ENCODE measurements at regions not wholly inside any gene's neighbourhood (a gene's known extent, or its start where the extent isn't known, plus 50 kb on each side); places are given as distances from the start of the nearest gene placed in this dataset.

- DNase-seq: no peak
- no peaks in the 10 kb centered on the region for H3K4me1 Mint-ChIP-seq (ENCODE audit: low read depth)
- H3K4me3 Mint-ChIP-seq: no peak overlapping the region
- no peak overlapping the region for H3K27ac Mint-ChIP-seq
- peaks cover 10% of the 10 kb centered on the region for H3K27me3 Mint-ChIP-seq
- H3K36me3 Mint-ChIP-seq (ENCODE audit: low read depth): no peaks in the 10 kb centered on the region
- no peaks in the 10 kb centered on the region for H3K9me3 Mint-ChIP-seq
Observed at GRCh38 chr20:60540591-60540990, 582.4 kb downstream of the CDH26 start.

DNA sequence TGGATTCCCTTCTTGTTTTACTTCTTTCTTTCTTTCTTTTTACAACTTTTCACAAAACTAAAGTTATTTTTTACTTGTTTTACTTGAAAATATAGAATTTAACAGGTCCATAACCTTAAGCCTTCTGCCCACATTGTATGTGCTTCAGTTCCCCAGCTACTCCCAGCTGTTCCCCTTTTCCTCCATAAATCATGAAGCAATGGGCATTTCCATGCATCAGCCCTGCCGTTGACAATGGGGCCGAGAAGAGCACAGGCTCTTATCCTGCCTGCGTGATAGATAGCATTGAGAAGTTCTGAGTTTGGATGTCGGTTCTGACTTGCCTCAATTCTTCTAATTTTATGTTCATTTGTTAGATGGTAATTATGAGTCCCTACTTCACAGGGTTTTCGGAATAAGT, 583.8 kb downstream of the CDH26 start:
- no peak overlapping the region for H3K4me3 Mint-ChIP-seq
- H3K36me3 Mint-ChIP-seq (ENCODE audit: low read depth): no peaks in the 10 kb centered on the region
- H3K9me3 Mint-ChIP-seq: no peaks in the 10 kb centered on the region
- peaks cover 6% of the 10 kb centered on the region for H3K27me3 Mint-ChIP-seq
- no peak for DNase-seq
- no peak overlapping the region for H3K27ac Mint-ChIP-seq
- H3K4me1 Mint-ChIP-seq (ENCODE audit: low read depth): no peaks in the 10 kb centered on the region

DNA sequence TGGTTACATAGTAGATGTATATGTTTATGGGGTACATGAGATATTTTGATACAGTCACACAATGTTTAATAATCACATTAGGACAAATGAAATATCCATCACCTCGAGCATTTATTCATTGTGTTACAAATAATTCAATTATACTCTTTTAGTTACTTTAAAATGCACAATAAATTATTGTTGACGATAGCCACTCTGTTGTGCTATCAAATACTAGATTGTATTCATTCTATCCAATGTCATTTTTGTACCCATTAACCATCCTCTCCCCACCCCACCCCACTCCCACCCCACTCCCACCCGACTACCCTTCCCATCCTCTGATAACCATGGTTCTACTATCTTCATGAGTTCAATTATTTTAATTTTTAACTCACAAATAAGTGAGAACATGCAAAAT, 585.4 kb downstream of the CDH26 start:
- Mint-ChIP-seq H3K4me1 (ENCODE audit: low read depth) (no peaks in the 10 kb centered on the region), H3K4me3 (no peak overlapping the region), H3K9me3 (no peaks in the 10 kb centered on the region), H3K36me3 (ENCODE audit: low read depth) (no peaks in the 10 kb centered on the region), H3K27me3 (peaks cover 6% of the 10 kb centered on the region), H3K27ac (no peak overlapping the region)
- no peak for DNase-seq

DNA sequence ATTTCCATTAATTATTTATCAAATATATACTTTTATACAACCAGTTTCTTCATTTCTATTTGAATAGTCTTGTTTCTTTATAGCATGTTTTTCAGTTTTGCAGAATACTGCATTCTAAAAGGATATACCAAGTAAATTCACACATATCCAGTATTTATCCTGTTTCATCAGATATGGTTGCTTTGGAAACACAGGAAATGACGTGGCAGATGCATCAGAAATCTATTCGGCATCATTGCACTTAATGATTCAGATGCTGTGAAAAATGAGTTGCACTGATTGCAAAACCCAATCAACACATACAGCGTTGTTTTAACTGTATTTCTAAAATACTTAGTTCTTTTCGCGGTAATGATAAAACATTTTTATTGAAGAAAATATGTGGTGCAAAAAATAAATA, 594.9 kb downstream of the CDH26 start:
- H3K36me3 Mint-ChIP-seq (ENCODE audit: low read depth): no peaks in the 10 kb centered on the region
- peaks cover 40% of the 10 kb centered on the region for H3K27me3 Mint-ChIP-seq
- H3K4me3 Mint-ChIP-seq: no peak overlapping the region
- no peaks in the 10 kb centered on the region for H3K4me1 Mint-ChIP-seq (ENCODE audit: low read depth)
- DNase-seq: no peak
- H3K27ac Mint-ChIP-seq: no peak overlapping the region
- H3K9me3 Mint-ChIP-seq: no peaks in the 10 kb centered on the region

DNA sequence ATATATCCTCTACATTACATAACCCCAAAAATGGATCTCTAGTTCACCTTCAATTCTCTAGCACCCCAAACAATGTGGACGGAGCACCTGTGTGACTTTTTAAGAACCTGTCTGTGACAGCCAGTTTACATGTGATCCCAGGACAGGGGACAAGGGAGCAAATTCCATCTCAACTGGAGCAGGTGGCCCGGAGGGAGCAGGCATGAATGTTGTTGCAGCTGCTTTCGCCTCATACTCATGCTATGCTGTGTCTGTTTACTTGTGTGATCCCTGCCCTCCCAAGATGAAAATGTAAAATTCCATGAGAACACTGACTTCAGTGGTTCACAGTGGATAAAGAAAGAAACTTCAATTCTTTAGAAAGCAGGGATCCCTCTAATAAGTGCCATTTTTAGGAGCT, 600.3 kb downstream of the CDH26 start:
- H3K4me3 Mint-ChIP-seq: no peak overlapping the region
- H3K4me1 Mint-ChIP-seq (ENCODE audit: low read depth): no peaks in the 10 kb centered on the region
- H3K27me3 Mint-ChIP-seq: peaks cover 40% of the 10 kb centered on the region
- no peaks in the 10 kb centered on the region for H3K36me3 Mint-ChIP-seq (ENCODE audit: low read depth)
- H3K9me3 Mint-ChIP-seq: no peaks in the 10 kb centered on the region
- H3K27ac Mint-ChIP-seq: no peak overlapping the region
- DNase-seq: no peak

DNA sequence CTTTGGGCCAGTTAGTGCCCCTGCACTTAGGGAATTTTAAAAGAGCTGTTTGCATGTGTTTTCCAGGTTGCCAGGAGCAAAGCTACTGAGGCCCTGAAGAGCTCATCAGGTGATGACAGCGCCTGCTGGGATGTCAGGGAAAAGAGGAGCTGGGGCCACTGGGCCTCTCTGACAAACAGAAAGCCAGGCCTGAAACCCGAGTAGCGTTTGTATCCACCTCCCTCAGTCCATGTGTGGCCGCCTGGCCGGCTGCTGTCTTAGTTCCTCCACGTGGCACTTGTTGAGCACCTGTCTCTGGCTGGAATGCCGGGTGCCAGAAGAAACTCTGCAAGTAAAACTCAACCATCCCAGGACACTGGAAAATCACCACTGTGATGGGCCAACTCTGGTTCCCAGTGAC, 601.2 kb downstream of the CDH26 start:
- no peaks in the 10 kb centered on the region for H3K36me3 Mint-ChIP-seq (ENCODE audit: low read depth)
- H3K9me3 Mint-ChIP-seq: no peaks in the 10 kb centered on the region
- no peak overlapping the region for H3K4me3 Mint-ChIP-seq
- no peak overlapping the region for H3K27ac Mint-ChIP-seq
- DNase-seq: no peak
- H3K4me1 Mint-ChIP-seq (ENCODE audit: low read depth): no peaks in the 10 kb centered on the region
- H3K27me3 Mint-ChIP-seq: peaks cover 35% of the 10 kb centered on the region

DNA sequence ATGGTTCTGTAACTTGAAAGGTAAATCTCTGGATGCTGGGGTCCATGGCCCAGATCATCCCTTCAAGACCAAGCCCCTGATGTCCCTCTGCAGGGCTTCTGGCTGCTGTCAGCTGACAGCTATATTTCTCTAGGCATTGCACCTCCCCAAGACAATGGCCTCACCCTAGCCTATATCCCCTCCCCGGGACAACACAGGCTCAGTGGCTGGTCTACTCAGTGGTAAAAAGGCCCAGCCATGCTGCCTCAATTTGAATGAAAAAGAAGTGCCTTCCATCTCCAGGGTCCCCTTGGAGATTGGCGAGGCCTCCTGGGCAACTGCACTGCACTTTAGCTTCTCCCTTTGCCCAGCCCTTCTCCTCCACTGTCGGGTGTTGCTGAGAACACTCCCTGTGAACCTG, 602.8 kb downstream of the CDH26 start:
- Mint-ChIP-seq H3K4me3 (no peak overlapping the region), H3K4me1 (ENCODE audit: low read depth) (no peaks in the 10 kb centered on the region), H3K9me3 (no peaks in the 10 kb centered on the region), H3K27me3 (peaks cover 22% of the 10 kb centered on the region), H3K27ac (no peak overlapping the region), H3K36me3 (ENCODE audit: low read depth) (no peaks in the 10 kb centered on the region)
- DNase-seq: no peak

GRCh38 chr20:60565083-60565482, 606.9 kb downstream of the CDH26 start:
- Mint-ChIP-seq H3K36me3 (ENCODE audit: low read depth) (no peaks in the 10 kb centered on the region), H3K27ac (no peak overlapping the region), H3K4me3 (no peak overlapping the region), H3K27me3 (peaks cover 8% of the 10 kb centered on the region), H3K4me1 (ENCODE audit: low read depth) (no peaks in the 10 kb centered on the region), H3K9me3 (no peaks in the 10 kb centered on the region)
- no peak for DNase-seq

GRCh38 chr20:60565551-60565950, 607.3 kb downstream of the CDH26 start:
- H3K4me1 Mint-ChIP-seq (ENCODE audit: low read depth): no peaks in the 10 kb centered on the region

DNA sequence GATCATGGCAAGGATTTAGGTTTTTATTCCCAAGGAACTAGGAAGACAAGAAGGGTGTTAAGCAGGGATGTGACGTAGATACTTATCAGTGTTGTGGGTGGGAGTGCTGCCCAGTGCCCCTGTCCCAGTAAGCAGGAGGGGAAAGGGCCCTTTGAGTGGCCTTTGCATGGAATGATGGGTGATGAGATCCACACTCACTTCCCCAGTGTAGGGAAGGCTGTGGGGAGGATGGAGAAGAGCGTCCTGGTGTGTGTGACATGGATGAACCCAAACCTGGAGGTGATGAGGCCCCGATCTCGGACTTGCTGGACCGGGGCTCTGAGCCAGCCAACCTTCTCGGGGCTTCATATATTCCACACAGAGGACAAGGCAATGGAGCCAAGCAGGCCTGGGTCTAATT, 610.9 kb downstream of the CDH26 start:
- no peaks in the 10 kb centered on the region for H3K9me3 Mint-ChIP-seq
- peaks cover 3% of the 10 kb centered on the region for H3K27me3 Mint-ChIP-seq
- H3K4me3 Mint-ChIP-seq: no peak overlapping the region
- H3K27ac Mint-ChIP-seq: no peak overlapping the region
- H3K4me1 Mint-ChIP-seq (ENCODE audit: low read depth): no peaks in the 10 kb centered on the region
- H3K36me3 Mint-ChIP-seq (ENCODE audit: low read depth): no peaks in the 10 kb centered on the region
- no peak for DNase-seq

More at GRCh38 chr20:60565551-60565950, 607.3 kb downstream of the CDH26 start:
- no peak overlapping the region for H3K27ac Mint-ChIP-seq
- H3K27me3 Mint-ChIP-seq: peaks cover 7% of the 10 kb centered on the region
- H3K36me3 Mint-ChIP-seq (ENCODE audit: low read depth): no peaks in the 10 kb centered on the region
- H3K4me3 Mint-ChIP-seq: no peak overlapping the region
- H3K9me3 Mint-ChIP-seq: no peaks in the 10 kb centered on the region
- DNase-seq: no peak

- no peak overlapping the region for H3K4me3 Mint-ChIP-seq
- no peaks in the 10 kb centered on the region for H3K4me1 Mint-ChIP-seq (ENCODE audit: low read depth)
- H3K27me3 Mint-ChIP-seq: peaks cover 3% of the 10 kb centered on the region
- no peak overlapping the region for H3K27ac Mint-ChIP-seq
- no peaks in the 10 kb centered on the region for H3K9me3 Mint-ChIP-seq
- no peak for DNase-seq
- no peaks in the 10 kb centered on the region for H3K36me3 Mint-ChIP-seq (ENCODE audit: low read depth)
Observed at GRCh38 chr20:60570481-60571277, 612.5 kb downstream of the CDH26 start.

DNA sequence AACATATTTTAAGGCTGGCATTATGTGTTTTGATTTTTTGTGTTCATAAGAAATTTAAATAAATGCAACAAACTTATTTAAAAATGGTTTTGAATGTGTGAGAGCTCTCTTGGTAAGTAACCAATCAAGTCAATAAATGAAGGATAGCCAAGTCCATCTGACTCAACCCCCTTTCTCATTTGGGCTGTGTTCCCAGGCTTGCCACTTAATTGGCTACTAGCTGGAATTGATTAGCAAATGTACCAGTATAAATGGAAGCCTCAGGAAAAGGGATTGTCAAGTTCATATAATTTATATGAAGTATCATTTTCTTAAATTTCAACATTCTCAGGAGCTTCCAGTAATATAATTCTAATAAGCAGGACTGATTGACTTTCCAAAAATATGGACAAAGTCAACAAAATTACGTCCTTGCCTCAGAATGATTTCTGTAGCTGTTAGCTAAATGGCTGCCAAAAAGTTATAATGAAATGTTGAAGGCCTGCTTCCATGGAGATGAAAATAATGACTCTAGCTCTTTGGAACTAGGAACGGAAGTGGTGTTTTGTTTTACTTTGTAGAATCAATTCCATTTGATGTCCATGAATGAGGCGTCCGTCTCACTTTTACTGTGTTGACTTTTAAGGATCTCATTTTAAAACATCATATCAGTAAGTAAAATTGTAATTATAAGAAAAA, 614.9 kb downstream of the CDH26 start:
- Mint-ChIP-seq H3K27ac (no peak overlapping the region), H3K27me3 (peaks cover 3% of the 10 kb centered on the region), H3K9me3 (no peaks in the 10 kb centered on the region), H3K36me3 (ENCODE audit: low read depth) (no peaks in the 10 kb centered on the region), H3K4me1 (ENCODE audit: low read depth) (no peaks in the 10 kb centered on the region), H3K4me3 (no peak overlapping the region)
- DNase-seq: no peak

DNA sequence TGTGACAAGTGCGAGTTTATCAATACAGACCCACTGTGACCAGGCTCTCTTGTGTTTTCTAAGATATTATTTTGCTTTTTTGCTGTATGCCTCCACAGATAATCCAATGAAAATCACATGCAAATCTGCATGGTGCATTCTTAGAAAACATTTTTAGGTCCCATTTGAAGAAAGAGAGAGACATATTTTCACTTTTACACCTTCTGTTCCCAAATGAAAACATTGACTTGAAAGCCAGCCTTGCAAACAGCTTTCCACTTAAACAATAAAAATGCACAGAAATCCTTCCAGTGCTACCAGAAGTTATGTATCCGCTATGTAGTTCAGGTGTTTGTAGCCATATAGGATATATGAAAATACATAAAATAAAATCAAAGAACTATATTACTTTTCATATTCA, 618.0 kb downstream of the CDH26 start:
- H3K9me3 Mint-ChIP-seq: no peaks in the 10 kb centered on the region
- no peak for DNase-seq
- no peaks in the 10 kb centered on the region for H3K27me3 Mint-ChIP-seq
- H3K4me3 Mint-ChIP-seq: no peak overlapping the region
- H3K4me1 Mint-ChIP-seq (ENCODE audit: low read depth): no peaks in the 10 kb centered on the region
- no peak overlapping the region for H3K27ac Mint-ChIP-seq
- no peaks in the 10 kb centered on the region for H3K36me3 Mint-ChIP-seq (ENCODE audit: low read depth)

GRCh38 chr20:60579941-60580515, 621.8 kb downstream of the CDH26 start:
- no peaks in the 10 kb centered on the region for H3K4me1 Mint-ChIP-seq (ENCODE audit: low read depth)

DNA sequence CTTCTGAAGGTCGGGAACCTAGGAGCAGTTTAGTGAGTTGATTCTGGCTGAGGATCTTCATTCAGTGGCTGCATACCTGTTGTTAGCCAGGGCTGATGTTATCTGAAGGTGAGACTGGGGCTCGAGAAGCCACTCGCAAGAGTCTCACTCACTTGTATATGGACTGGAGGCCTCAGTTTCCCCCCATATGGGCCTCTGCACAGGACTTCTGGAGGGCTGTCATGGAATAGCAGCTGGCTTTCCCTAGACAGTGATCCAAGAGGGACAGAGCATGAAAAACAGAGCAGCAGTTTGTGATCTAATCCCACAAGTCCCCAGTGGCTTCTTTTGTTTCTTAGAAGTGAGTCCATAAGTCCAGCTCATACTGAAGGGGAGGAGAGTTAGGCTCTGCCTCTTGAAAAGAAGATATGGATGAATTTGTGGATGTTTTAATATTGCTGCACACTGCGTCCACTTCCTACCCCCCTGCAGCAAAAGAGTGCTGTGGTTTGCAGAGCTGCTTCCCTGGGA, 623.4 kb downstream of the CDH26 start:
- no peaks in the 10 kb centered on the region for H3K36me3 Mint-ChIP-seq (ENCODE audit: low read depth)
- H3K27me3 Mint-ChIP-seq: no peaks in the 10 kb centered on the region
- no peaks in the 10 kb centered on the region for H3K4me1 Mint-ChIP-seq (ENCODE audit: low read depth)
- H3K27ac Mint-ChIP-seq: no peak overlapping the region
- DNase-seq: no peak
- no peaks in the 10 kb centered on the region for H3K9me3 Mint-ChIP-seq
- no peak overlapping the region for H3K4me3 Mint-ChIP-seq

More at GRCh38 chr20:60579941-60580515, 621.8 kb downstream of the CDH26 start:
- no peak for DNase-seq
- H3K4me3 Mint-ChIP-seq: no peak overlapping the region
- no peaks in the 10 kb centered on the region for H3K27me3 Mint-ChIP-seq
- no peaks in the 10 kb centered on the region for H3K36me3 Mint-ChIP-seq (ENCODE audit: low read depth)
- no peaks in the 10 kb centered on the region for H3K9me3 Mint-ChIP-seq
- no peak overlapping the region for H3K27ac Mint-ChIP-seq
